NCI-H748 treated with DMSO at 0.1 percent for 48 hours (cell line): ENCODE measurements at regions not wholly inside any gene's neighbourhood (a gene's known extent, or its start where the extent isn't known, plus 50 kb on each side); places are given as distances from the start of the nearest gene placed in this dataset.
"Not testable (repeated sequence)": the region's sequence is repeated elsewhere in the genome, so short reads cannot be mapped to it uniquely, and the experiment has no call there.

Source experiments
- DNase-seq: peaks from one replicate; lab custom pipeline; 2025; lab: John Stamatoyannopoulos, UW

DNA sequence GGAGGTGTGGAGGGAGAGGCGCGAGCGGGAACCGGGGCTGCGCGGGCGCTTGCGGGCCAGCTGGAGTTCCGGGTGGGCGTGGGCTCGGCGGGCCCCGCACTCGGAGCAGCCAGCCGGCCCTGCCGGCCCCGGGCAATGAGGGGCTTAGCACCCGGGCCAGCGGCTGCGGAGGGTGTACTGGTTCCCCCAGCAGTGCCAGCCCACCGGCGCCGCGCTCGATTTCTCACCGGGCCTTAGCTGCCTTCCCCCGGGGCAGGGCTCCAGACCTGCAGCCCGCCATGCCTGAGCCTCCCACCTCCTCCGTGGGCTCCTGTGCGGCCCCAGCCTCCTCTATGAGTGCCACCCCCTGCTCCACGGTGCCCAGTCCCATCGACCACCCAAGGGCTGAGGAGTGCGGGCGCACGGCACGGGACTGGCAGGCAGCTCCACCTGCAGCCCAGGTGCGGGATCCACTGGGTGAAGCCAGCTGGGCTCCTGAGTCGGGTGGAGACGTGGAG is 141.4 kb downstream of the SPRY1 start:
- DNase-seq = not testable (repeated sequence)

DNA sequence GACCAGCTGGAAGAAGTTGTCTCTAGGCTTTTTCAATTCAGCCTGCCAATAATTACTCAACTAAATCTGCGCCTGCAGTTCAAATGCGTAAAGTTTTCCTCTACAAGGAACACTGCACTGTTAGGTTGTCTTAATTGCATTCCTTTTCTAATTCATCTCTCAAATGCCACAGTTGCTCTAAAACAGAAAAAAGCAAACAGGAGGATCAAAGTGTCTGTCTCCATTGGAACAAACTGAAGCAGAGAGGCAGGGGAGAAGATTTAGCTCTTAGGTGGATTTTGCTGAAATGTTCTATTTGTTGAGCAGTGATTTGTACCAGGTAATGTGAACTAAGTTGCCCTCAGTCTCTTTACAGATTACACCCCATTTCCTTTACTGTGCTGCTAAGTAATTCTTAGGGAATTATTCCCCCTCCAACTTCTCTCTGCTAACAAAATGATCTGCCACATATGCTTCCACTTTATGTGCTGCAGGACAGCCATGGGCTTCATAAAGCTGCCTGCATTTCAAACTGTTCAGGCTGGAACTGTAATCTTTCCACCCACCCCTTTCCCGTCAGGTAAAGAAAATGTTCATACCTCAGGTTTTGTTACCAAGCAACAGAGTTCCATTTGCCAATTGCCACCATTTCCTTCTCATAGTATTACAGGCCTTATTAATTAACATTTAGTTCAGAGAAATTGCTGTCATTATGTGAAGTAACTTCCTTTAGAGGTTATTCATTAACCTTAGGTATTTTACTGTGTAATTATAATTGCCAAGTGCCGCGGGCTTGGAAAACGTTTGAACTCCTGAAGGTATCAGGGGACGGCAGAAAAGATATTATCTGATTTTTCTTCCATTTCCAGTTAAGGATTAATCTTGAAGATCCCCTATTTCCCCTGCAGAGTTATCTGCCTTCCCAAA is 149.3 kb downstream of the SPRY1 start:
- DNase-seq = no peak

DNA sequence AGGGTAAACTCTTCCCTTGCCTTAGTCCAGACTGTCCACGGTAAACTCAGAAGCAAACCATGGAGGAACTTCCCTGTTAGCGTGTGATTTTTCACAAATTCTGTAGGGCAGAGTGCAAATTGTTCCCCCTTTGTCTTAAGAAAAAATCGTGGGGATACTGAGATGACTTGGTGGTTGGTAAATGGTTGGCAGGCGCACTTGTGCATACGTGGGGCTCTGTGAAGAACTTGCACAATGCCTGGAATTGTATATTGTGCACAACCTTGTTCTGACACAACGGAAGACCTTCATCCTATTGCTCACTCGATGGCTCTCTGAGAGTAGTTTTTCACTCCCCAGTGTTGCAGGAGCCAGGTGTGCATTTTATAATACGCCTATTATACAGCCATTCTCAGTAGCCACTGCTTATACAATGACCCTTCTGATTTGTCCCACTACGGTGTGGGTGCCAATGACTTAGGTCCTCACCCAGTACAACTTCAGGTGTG is 150.0 kb downstream of the SPRY1 start:
- no peak for DNase-seq

DNA sequence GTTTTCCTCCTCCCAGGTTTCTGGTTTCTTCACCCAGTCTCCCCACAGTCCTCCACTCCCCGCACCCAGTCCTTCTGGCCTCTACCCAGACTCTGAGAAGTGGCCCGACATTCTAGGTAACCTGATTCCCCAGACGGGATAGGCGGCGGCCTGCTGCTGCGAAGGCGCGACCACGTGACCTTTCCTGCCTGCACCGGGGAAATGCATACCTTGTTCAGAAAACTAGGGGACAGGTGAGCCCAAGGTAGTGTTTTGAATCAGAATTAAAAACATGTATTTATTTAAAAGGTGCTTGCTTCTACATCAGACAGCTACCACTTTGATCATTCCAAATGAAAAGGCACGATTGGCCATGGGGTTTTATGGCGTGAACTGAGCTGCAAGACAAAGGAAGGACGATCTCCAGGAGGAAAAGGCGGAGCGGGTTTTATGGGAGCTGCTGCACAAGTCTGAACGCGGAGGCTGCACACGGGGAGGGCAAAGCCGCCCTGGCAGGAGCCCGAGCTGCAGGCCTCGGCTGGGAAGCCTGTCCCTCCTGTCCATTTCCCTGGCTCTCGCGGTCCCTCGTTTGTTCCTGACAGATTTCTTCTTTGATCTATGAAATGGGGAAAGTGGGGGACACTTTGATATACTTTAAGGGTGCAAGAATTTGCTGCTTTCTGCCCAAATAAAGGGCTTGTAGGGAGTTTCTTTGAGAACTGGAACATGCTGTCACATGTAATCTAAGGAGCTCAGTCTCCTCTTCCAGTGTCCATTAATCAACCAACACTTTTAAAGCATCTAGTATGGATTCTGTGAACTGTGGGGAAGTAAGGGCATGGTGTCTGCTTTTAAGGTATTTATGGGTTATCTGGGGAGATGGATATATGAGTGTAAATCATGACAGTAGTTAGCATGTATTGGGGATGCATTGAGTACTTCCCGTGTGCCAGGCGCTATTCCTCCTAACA is 150.9 kb downstream of the SPRY1 start:
- DNase-seq = no peak

DNA sequence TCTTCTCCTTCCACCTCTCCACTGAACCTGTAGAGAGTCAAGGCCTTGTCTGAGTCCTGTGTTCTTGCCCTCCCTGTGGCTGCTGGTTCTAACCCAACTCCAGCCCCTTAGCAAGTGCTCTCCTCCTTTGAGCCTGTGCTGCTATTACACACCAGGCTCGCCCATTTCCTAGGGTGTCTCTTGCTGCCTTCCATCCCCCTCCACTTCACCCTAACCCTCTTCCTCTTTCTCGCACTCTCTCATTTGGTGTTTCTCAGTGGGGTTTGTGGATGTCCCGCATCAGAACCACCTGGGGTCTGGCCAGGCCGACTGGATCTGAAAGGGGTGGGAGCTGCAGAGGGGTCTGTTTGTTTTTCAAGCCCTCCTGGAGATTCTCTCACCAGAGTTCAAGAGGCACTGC is 156.7 kb downstream of the SPRY1 start:
- no peak for DNase-seq

DNA sequence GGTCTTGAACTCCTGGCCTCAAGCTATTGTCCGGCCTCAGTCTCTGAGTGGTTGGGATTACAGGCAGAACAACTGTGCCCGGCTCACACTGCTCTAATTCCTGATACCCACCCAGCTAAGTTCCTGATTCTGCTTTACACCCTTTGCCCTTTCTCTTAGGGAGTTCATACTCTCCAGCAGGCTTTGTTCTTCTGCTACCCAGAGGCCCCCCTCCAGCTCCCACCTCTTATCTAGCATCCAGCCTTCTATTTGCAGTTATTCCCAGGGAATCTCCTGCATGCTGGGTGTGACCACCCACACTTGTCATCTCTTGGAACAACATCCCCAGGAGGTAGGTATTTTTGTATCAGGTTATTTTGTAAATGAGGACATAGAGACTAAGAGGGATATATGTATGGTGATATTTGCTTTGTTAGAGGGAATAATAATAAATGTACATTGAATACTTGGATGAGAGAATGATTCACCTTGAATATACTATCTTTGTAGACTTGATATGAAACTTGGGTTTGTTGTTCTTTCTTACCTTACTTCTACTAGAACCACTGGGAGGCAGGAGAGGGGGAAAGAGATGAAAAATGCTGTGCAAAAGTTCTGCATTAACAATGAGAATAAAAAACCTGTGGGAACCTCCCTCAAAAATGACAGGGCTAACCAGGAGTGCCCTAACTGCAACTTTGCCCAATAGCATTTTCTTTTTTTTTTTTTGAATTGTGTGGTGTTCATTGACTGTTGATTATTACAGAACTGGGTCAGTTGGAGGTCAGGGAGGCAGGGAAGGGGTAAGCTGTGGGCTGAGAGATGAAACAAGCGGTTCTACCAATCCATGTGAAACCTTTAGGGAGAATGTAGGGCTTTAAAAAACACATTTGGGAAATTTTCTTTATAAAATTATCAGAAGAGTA is 157.4 kb downstream of the SPRY1 start:
- no peak for DNase-seq

DNA sequence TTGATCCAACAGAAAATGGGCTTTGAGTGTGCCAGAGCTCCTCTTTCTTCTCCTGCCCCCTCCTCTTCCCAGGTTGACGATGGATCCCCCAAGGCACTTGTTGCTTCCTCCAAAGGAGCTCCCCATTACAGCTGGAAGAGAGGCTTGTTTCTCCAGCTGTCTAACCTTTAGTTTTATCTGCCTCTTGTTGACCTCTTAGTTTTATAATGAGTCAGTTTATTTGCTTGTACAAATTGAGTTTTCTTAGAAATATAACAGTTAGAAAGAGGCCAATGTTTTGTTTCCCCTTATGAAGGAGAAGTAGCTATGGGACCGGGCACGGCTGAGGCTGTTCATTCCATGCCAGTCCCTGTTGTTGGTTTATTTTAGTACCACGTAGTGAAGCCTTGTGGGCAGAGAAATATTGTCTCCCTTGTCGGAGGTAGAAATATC is 158.2 kb downstream of the SPRY1 start:
- DNase-seq = no peak

DNA sequence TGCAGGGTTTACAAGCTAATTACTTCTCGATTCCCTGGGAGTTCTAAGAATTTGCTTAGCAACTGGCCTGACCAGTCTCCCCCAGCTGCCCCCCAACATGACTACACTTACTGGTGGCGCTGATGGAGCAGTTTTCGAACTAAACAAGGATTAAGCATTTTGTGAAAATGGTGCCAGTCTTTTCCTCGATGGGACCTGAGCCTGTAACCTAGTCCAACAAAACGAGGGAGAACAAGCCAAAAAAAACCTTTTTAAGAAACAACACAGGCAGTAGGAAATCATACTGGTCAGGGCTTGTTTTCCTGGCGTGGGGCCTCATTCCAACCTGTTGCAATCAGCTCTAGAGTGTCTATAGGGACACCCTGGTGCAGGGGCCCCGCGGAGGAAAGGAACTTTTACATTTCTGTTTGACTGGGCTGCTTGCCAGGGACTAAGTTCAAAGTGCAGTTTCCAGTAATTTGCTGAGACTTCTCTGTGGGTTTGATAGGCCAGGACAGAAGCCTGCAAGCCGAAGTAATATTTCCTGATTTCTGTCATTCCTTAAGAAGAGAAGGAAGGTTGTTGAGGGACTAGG is 158.7 kb downstream of the SPRY1 start:
- DNase-seq = no peak

DNA sequence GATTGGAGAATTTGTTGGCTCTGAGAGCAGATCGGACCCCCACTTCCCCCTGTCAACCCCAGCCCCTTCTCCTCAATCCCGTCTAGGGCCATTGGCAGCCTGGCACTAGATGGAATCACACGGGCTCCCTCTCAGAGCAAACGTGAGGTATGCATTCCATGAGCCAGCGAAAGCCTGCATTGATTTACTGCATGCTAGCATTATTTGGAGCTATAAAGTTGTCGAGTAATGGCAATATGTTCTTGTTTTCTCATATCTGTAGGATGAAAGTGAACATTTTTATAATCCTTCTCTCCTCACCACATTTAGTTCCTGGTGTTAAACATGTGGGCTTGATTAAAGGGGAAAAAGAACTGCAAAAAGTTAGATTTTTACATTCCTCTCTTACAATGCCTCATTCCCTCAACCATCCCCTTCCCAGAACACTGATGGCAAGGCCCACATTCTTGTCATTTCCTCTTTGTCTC is 159.2 kb downstream of the SPRY1 start:
- no peak for DNase-seq

DNA sequence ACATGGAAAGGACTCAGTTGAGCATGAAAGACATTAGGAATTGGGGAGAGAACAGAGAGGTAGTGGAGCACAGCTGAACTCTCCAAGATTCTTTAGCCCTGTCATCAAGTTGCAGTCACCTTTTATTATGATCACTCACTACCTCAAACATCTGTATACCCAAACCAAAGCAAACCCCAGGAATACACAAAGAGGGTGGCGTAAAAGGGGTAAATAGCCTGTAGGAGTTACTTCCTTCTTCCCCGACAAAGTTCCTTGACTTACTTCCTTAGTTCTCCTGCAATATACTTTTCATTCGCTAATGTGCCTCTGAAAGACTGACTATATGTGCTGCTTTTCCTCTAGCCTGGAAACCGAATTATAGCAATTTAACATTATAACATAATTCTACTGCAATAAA is 159.9 kb downstream of the SPRY1 start:
- no peak for DNase-seq

DNA sequence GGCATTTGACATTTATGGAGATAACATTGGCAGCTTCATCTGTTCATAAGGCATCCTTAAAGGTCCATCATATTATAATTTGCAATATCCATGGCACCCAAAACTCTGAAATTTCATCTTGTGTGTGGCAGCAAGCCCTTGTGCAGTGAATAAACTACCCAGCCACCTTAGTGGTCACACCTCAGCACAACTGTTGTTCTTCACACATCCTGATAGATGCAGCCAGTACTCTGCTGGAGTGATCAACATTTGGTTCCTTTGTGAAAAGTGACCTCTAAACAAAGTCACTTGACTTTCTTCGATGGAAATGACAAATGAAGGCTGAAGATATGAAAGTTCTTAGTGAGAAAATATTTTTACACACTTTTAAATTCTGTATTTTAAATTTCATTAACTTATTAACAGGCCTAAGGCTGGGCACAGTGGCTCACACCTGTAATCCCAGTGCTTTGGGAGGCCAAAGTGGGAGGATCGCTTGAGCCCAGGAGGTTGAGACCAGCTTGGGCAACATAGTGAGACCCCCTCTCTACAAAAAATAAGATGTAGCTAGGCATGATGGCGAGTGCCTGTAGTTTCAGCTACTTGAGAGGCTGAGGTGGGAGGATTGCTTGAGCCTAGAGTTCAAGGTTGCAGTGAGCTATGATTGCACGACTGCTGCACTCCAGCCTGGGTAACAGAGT is 161.4 kb downstream of the SPRY1 start:
- no peak for DNase-seq

DNA sequence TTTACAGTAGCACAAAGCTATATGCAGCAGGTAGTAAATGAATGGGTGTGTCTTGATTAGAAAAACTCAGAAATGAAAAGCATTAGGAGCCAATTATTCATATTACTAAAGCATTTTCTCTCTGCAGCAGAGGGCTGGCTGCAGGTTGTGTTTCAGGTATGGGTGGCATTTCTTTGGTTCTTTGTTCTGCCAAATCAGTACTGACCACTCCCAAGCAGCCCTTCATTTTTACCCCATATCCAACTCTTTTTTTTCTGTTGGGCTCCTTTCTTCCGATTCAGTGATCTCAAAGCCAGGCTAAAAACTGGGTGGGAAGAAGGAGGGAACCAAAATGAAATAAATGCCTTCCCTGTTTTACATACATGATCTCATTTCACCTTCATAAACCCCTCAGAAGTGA is 162.3 kb downstream of the SPRY1 start:
- DNase-seq = no peak

DNA sequence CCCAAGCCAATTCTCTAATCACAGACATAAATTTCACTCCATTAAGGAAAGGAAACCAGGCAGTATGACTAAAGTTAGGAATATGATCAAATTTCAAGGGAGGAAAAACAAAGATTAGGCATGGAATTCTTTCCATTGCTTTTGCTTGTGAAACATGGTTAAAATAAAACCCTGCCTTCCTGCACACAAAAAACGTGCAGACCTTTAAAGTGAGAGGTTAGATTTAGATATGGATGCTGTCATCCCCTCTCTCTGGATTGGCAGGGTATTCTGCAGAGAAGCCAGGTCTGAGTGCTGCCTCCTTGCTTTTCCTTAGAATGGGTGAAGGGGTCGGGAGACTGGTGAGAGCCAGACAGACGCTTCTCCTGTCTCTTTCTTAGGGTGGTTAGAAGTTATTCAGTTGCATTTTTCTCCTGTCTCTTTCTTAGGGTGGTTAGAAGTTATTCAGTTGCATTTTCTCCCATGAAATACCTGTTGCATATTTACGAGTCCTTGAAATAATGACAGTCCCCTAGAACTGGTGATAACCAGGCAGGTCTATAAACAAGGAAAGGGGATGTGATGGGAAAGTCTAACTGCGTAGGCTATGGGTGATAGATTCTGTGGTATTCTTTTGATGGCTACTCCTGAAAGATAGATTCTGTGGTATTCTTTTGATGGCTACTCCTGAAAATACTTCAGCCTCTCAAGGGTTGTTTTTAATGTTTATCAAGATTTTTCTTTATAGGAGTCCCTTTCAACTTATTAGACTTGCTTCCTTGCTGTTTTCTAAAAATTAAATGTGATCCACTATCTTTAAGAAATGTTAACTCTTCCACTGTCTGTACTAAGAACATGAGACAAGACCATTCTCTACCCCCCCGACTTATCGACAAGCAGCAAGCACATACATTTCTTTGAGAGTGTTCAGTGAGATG is 163.6 kb downstream of the SPRY1 start:
- DNase-seq = no peak

DNA sequence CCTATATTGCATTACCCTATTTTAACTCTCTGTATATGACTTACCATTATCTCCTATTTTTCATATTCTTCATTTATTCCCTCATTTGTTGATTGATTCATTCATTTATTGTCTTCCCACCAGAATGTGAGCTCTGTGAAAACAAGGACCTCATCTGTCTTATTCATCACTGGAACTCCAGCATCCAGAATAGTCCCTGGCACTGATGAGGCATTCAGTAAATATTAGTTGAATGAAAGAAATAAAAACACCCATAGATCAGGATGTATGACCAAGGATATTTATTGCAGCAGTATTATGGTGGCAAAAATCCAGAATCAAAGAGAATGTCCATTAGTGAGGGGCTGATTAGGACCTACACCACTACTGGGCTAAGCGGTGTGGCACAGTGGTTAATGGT is 164.9 kb downstream of the SPRY1 start:
- no peak for DNase-seq

DNA sequence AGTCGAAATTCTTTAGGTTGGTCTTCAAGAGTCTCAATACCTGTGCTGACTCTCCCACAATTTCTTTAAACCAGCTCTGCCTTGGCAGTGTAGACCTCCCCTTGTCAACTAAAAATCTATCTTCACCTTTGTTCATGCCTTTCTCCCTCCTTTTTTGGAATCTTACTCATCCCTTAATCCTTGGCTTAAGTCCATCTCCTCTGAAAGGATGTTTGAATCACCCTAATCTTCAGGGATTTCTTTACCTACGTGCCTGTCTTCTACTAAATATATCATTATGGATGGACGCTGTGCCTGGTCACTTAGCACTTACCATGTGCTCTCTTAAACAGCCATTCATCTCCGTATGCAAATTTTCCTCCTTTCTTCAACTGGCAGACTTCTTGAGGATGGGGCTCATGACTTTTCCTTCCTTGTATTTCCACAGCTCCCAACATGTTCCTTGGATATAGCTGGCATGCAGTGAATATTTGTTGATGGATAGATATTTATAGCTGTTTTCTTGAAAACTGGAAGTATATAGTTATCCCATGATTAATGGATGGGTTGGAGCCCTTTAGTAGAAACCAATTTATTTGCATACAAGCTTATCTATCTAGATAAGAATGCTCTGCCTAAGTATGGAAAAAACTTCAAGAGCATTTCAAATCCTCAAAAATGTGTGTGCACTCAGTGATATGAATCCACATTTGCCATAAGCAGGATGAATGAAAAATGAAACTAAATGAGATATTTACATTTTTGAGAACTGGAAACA is 166.6 kb downstream of the SPRY1 start:
- DNase-seq = no peak

DNA sequence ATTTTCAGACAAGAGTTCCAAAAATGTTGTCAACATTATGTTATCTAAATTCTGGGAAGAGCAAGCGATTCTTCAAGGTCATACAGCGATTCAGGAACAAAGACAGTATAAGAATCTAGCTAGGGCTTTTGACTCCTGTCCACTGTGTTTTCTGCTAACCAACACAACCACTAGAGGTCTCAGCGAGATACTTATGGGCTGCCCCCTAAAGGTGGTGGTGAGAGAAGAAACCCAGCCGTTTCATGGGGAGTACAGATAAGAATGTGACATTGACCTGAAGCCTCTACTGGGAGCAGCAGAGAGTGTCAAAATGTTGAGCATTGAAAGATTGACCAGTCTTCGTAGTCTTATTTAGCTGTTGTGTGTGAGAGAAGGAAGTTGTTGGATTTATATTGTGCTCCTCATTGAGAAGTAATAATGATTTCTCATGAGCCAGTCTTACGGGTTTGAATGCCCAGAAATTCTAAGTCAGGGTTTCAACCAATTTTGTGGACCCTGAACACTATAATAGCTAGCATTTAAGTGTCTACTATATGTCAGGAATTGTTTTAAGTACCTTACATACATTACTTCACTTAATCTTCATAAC is 168.3 kb downstream of the SPRY1 start:
- DNase-seq = peak; percentile 62

DNA sequence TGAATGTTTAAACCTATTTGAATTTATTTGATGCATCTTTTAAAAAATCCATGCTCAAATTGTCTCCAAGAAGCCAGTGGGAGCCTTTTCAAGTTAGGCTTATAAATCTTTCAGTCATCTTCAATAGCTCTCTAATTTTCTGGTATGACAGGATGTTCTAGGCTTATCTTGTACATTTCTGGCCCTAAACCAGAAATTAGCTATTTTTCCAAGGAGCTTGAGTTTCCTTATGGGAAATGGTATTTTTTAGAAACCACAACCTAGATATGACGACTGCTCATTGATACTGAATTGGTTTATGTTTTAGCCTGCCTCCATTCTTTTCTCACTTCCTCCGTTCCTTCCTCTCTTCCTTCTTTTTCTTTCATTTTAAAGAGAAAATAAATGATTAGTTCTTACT is 172.3 kb downstream of the SPRY1 start:
- no peak for DNase-seq

DNA sequence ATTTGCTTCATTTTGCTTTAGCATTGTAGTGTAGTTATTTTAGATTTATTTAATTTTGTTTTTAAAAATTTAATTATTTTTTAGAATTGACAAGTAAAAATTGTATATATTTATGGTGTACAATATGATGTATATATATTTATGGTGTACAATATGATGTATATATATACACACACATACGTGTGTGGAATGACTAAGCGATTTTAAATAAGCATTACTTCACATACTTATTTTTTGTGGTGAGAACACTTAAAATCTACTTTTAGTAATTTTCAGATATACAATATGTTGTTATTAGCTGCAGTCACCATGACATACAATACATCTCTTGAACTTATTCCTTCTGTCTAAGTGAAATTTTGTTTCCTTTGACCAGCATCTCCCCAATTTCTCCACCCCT is 172.9 kb downstream of the SPRY1 start:
- DNase-seq = no peak
